Rectal smooth muscle tissue (tissue), 1 donor: ENCODE measurements at regions not wholly inside any gene's neighbourhood (a gene's known extent, or its start where the extent isn't known, plus 50 kb on each side); places are given as distances from the start of the nearest gene placed in this dataset.

Experiments
- H3K27ac ChIP-seq: one replicate; pipeline ENCODE4 v1.7.0; 2013; ENCODE audit warnings: low read depth, low read length, inconsistent platforms
- H3K27me3 ChIP-seq: one replicate; pipeline ENCODE4 v1.7.0; 2013; ENCODE audit warnings: low read length; ENCODE audit not compliant: control insufficient read depth, insufficient read depth
- H3K36me3 ChIP-seq: one replicate; pipeline ENCODE4 v1.7.0; 2013; ENCODE audit warnings: low read length; ENCODE audit not compliant: control insufficient read depth, insufficient read depth
- H3K4me1 ChIP-seq: one replicate; pipeline ENCODE4 v1.7.0; 2013; ENCODE audit warnings: low read length; ENCODE audit not compliant: control insufficient read depth, insufficient read depth
- H3K4me3 ChIP-seq: one replicate; pipeline ENCODE4 v1.7.0; 2013; ENCODE audit warnings: low read length
- H3K9ac ChIP-seq: one replicate; pipeline ENCODE4 v1.7.0; 2013; ENCODE audit warnings: low read length

GRCh38 chr14:97781961-97782360 lies 984.8 kb downstream of the VRK1 start:
- no peaks in the 10 kb centered on the region for H3K4me1 ChIP-seq
- no peak overlapping the region for H3K4me3 ChIP-seq
- no peak overlapping the region for H3K9ac ChIP-seq
- no peaks in the 10 kb centered on the region for H3K27me3 ChIP-seq
- H3K36me3 ChIP-seq, result no peaks in the 10 kb centered on the region
- H3K27ac ChIP-seq, result no peak overlapping the region

GRCh38 chr14:97782871-97783414 lies 985.8 kb downstream of the VRK1 start:
- H3K27ac ChIP-seq, result no peak overlapping the region
- H3K4me1 ChIP-seq, result no peaks in the 10 kb centered on the region
- H3K36me3 ChIP-seq, result no peaks in the 10 kb centered on the region

GRCh38 chr14:97785495-97785894 lies 988.3 kb downstream of the VRK1 start:
- Histone ChIP-seq H3K27me3 (no peaks in the 10 kb centered on the region), H3K4me3 (no peak overlapping the region), H3K27ac (no peak overlapping the region), H3K4me1 (no peaks in the 10 kb centered on the region), H3K36me3 (no peaks in the 10 kb centered on the region), H3K9ac (no peak overlapping the region)

More at GRCh38 chr14:97782871-97783414, 985.8 kb downstream of the VRK1 start:
- Histone ChIP-seq H3K27me3 (no peaks in the 10 kb centered on the region), H3K9ac (no peak overlapping the region), H3K4me3 (no peak overlapping the region)

GRCh38 chr14:97788364-97788763 lies 991.2 kb downstream of the VRK1 start:
- no peak overlapping the region for H3K9ac ChIP-seq
- no peaks in the 10 kb centered on the region for H3K27me3 ChIP-seq
- no peaks in the 10 kb centered on the region for H3K4me1 ChIP-seq
- H3K4me3 ChIP-seq, result no peak overlapping the region
- no peak overlapping the region for H3K27ac ChIP-seq
- H3K36me3 ChIP-seq, result no peaks in the 10 kb centered on the region

- Histone ChIP-seq H3K36me3 (no peaks in the 10 kb centered on the region), H3K27me3 (no peaks in the 10 kb centered on the region), H3K9ac (no peak overlapping the region), H3K4me1 (no peaks in the 10 kb centered on the region), H3K4me3 (no peak overlapping the region), H3K27ac (no peak overlapping the region)
Measured at GRCh38 chr14:97788846-97789526, 991.8 kb downstream of the VRK1 start.

- H3K4me3 ChIP-seq, result no peak overlapping the region
- H3K27ac ChIP-seq, result no peak overlapping the region
- H3K9ac ChIP-seq, result no peak overlapping the region
- H3K36me3 ChIP-seq, result no peaks in the 10 kb centered on the region
- H3K27me3 ChIP-seq, result no peaks in the 10 kb centered on the region
- no peaks in the 10 kb centered on the region for H3K4me1 ChIP-seq
Measured at GRCh38 chr14:97791072-97791471, 993.9 kb downstream of the VRK1 start.

- no peaks in the 10 kb centered on the region for H3K27me3 ChIP-seq
- H3K4me1 ChIP-seq, result no peaks in the 10 kb centered on the region
- H3K36me3 ChIP-seq, result no peaks in the 10 kb centered on the region
- H3K27ac ChIP-seq, result no peak overlapping the region
- H3K4me3 ChIP-seq, result no peak overlapping the region
- no peak overlapping the region for H3K9ac ChIP-seq
Measured at GRCh38 chr14:97791906-97792305, 994.7 kb downstream of the VRK1 start.

- Histone ChIP-seq H3K36me3 (no peaks in the 10 kb centered on the region), H3K27me3 (no peaks in the 10 kb centered on the region), H3K4me1 (no peaks in the 10 kb centered on the region), H3K27ac (no peak overlapping the region), H3K4me3 (no peak overlapping the region), H3K9ac (no peak overlapping the region)
Measured at GRCh38 chr14:97796511-97796910, 999.3 kb downstream of the VRK1 start.

GRCh38 chr14:97798176-97798575 lies 1001.0 kb downstream of the VRK1 start:
- no peak overlapping the region for H3K4me3 ChIP-seq
- H3K36me3 ChIP-seq, result no peaks in the 10 kb centered on the region
- no peak overlapping the region for H3K9ac ChIP-seq
- no peaks in the 10 kb centered on the region for H3K27me3 ChIP-seq
- H3K27ac ChIP-seq, result no peak overlapping the region
- H3K4me1 ChIP-seq, result no peaks in the 10 kb centered on the region

GRCh38 chr14:97802430-97803373 lies 1005.5 kb downstream of the VRK1 start:
- Histone ChIP-seq H3K4me1 (no peaks in the 10 kb centered on the region), H3K4me3 (no peak overlapping the region), H3K27ac (no peak overlapping the region), H3K36me3 (no peaks in the 10 kb centered on the region), H3K9ac (no peak overlapping the region), H3K27me3 (no peaks in the 10 kb centered on the region)

- H3K36me3 ChIP-seq, result no peaks in the 10 kb centered on the region
Measured at GRCh38 chr14:97804056-97804455, 1006.9 kb downstream of the VRK1 start.

GRCh38 chr14:97806891-97807290 lies 1009.7 kb downstream of the VRK1 start:
- H3K36me3 ChIP-seq, result no peaks in the 10 kb centered on the region
- no peak overlapping the region for H3K27ac ChIP-seq
- H3K27me3 ChIP-seq, result no peaks in the 10 kb centered on the region
- H3K4me3 ChIP-seq, result no peak overlapping the region
- peak overlapping the region; percentile 49 for H3K9ac ChIP-seq
- H3K4me1 ChIP-seq, result no peaks in the 10 kb centered on the region

More at GRCh38 chr14:97804056-97804455, 1006.9 kb downstream of the VRK1 start:
- Histone ChIP-seq H3K9ac (no peak overlapping the region), H3K27ac (no peak overlapping the region), H3K4me1 (no peaks in the 10 kb centered on the region), H3K27me3 (no peaks in the 10 kb centered on the region), H3K4me3 (no peak overlapping the region)
